ENCODE measurements at regions not wholly inside any gene's neighbourhood (a gene's known extent, or its start where the extent isn't known, plus 50 kb on each side); places are given as distances from the start of the nearest gene placed in this dataset.
"Not testable (repeated sequence)": the region's sequence is repeated elsewhere in the genome, so short reads cannot be mapped to it uniquely, and the experiment has no call there.

DNA sequence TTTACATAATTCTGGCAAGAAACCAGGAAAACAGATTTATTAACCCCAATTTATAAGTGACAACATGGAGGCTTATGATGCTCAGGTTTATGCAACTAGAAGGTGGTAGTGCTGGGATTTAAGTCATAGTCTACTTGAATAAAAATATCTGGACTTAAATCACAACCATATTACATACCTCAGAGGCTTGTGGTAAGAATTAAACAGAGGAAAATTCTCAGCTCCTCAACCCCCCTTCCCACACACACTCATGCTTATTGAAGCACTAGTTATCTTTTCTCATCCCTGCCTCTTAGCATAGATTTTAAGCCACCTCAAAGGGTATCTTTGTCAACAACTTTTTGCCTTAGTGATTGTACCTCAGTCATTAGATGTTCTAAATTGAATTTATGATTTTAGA, 731.0 kb downstream of the PRELID2 start:
- no peak for DNase-seq (ENCODE audit: low read depth)

DNA sequence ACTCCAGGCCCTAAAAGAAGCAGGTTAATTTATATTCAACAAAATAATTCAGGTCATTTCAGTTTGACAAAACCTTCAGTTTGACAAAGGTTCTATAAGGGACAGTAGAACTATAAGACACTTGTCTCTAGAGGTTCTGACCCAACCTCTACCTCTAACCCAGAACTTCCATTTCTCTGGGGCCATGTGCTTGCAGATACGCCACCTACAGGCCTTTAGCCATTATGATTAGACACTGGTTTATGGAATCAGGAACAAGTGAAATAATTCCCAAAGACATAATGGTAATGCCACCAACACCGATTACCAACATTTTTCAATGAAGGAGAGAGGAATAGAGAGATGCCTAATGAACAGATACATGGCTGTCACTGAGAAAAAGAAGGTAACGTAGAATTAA, 733.9 kb downstream of the PRELID2 start:
- DNase-seq (ENCODE audit: low read depth): peak; percentile 6

DNA sequence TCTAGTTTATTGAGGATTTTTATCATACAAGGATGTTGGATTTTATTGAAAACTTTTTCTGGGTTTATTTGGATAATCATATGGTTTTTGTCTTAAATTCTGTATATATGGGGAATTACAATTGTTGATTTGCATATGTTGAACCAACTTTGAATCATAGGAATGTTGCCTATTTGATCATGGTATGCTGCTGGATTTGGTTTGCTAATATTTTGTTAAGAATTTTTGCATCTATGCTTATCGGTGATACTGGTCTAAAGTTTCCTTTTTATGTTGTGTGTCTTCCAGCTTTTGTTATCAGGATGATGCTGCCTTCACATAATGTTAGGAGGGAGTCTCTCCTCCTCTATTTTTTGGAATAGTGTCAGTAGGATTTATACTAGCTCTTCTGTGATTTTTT, 745.0 kb downstream of the PRELID2 start:
- DNase-seq (ENCODE audit: low read depth): no peak

DNA sequence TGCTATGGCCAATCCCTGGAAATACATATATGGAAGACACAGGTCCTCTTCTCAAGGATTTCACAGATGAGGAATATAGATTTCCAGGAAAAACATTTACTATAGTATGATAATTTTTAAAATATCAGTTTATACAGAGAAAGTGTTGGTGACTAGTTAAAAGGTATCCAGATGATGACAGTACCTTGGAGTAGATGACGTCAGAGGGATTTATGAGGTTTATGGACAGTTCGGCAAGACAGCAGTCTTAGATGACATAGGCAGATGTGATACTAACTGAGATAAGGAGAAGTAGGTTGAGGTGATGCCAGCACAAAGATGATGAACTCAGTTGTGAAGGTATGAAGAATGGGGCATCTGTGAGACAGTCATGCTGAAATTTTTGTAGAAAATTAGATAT, 750.3 kb downstream of the PRELID2 start:
- DNase-seq (ENCODE audit: low read depth): no peak

DNA sequence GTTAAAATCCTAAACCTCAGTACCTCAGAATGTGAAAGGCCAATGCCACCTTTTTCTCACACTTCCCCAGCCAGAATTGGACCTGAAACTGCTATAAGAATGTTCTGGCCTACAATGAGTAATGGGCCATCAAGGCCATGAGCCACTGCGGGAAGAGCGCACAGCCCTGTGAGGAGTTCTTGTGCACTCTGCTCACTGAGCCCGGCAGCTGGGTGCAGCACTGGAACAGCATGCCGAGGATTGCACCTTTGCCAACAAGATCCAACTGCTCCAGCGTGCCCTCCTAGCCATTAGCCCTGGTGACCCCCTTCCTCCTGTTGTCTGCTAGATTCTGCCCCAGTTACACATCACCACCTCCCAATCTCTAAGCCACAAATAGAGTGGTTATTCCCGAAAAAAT, 758.1 kb downstream of the PRELID2 start:
- no peak for DNase-seq (ENCODE audit: low read depth)

DNA sequence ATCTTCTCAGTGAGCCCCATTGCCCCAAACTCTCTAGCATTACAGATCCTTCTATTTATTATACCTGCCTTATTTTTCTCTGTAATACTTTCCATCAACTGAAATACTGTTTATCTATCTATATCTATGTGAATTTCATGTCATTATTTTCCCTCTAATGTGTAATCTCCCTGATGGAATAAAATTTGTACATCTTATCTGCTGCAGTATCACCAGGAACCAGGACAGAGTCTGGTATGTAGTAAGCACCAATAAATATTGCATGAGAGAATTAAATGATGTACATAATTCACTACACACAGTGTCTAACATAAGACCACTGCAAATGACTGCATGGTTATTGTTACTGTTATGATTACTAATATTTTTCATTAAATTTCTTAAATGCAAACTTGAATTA, 759.1 kb downstream of the PRELID2 start:
- DNase-seq (ENCODE audit: low read depth): no peak

DNA sequence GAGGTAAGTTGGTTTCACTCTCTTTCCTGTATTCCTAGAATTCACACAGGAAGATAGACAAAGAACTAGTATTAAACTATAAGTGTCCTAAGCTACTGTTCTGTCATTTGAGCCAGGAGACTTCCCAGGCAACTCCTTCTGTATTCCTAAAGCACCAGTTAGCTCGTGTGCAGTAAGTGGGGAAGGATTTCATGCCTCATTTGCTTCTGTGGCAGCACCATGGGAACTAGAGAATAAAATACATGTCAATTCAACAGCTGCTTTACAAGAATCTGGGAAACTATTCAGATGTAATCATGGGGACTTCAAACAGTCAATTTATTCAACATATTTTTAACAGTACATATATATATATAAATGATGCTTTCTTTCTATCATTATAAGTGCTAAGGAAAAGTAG, 762.3 kb downstream of the PRELID2 start:
- no peak for DNase-seq (ENCODE audit: low read depth)

DNA sequence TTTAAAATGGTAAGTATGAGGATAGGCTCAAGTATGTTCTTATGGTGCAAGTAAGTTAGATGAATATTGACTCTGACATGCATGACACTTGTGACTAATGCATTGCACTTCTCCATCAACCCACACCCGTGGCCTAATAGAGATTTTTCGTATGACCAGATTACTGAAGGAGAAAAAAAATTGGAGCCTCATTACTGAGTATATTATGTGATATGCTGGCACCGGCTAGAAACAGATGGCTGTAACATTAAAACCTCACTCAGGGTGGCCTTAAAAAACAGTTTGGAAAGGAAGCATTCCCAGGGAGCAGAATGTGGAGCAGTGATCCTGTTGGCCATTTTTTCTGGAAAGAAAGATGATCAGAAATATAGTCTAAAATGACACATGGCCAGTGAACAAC, 766.4 kb downstream of the PRELID2 start:
- no peak for DNase-seq (ENCODE audit: low read depth)

DNA sequence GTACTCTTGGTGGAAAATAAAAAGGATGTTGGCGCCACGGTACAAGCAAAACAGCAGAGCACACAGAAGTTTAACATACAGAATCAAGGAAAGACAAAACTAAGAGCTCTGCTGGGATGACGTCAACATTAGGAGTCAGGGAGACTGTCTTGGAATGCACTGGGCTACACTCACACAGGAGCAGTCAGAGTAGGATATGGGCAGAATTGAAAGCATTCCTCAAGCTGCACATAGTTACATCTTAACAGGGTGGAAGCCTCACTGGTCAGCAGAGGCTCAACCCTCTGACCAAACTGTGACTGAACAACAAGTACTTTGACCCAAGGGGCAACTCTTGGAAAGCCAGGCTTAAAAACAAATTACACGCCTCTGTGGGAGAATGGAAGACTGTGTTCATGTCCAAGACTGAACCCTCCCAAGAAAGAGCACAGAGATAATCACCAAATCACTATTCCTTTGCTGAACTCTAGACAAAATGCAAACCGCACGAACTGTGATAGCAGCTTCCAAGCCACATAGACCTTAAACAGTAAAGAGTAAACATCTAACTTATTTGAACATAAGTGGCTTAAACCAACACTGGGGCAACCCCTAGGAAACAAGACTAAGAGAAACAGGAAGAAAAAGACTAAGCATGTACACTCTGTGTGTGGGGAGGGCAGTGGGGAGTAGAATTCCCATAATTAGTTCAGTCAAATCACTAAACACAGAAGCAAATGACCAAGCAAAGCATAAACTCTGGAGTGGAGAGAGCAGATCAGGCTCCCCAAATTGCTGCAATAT, 772.7 kb downstream of the PRELID2 start:
- DNase-seq (ENCODE audit: low read depth): peak; percentile 60

DNA sequence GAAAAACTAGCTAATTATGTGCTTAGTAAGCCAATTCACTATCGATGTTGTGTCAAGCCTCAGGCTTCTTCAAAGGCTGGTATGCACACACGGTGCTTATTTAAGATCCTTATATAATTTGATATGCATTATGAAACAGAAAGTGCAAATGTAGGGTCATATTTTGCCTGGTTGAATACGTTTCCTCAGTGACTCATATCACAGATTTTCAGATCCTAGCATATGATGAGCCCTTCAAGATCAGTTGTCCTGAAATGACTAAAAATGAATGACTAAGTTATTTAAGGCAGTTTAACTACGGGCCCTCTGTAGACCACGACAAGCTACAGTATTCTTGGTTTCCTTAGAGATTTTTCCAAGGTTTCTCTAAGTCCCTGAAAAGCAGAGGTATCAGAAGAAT, 778.3 kb downstream of the PRELID2 start:
- peak; percentile 81 for DNase-seq (ENCODE audit: low read depth)

DNA sequence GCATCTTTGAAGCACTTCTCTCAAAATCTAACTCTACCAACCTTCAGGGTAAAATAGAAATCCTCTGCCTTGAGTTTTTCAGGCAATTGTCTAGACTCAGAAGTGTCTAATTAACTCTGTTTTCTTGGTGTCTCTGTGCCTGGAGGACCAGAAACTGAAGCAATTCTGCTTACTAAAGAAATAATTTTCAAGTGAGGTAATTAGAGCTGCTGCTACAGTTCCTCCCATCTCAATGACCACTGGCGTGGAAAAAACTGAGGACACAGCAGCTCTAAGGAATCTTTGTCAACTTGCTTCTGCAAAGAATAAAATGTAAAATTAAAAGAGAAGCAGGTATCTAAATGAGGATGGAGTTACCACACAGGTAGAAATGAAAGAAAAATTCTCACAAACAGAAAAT, 785.0 kb downstream of the PRELID2 start:
- DNase-seq (ENCODE audit: low read depth): no peak

DNA sequence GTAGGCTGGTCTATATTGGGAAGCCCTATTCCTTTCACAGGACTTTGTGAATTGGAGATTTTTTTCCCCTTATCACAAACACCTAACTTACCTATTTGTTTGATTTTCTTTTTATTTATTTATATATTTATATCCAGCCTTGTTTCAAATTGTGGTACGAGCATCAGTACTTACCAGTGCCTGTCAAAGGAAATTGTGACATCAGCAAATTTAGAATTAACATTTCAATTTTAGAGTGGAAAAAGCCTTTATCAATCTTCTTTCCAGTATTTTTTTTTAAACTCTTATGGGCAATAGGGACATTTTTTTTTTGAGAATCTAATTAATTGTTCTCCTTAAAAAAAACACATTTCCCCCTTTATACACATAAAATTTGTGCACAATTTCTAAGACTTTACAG, 790.2 kb downstream of the PRELID2 start:
- no peak for DNase-seq (ENCODE audit: low read depth)

DNA sequence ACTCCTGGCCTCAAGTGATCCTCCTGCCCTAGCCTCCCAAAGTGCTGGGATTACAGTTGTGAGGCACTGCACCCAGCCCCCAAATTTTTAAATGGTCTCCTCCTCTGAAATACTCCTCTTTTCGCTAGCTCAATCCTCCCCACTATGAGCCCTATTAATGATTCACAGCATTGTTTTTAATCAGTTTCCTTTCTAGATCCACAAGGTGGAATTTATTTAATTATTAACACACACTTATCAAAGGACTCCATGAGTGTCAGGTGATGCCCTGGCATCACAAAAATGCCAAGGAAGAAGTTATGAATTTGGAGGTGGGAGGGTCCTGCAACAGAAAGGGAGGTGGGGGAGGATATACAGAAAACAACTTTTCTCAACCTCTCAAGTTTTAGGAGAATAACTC, 806.5 kb downstream of the PRELID2 start:
- DNase-seq (ENCODE audit: low read depth): no peak

DNA sequence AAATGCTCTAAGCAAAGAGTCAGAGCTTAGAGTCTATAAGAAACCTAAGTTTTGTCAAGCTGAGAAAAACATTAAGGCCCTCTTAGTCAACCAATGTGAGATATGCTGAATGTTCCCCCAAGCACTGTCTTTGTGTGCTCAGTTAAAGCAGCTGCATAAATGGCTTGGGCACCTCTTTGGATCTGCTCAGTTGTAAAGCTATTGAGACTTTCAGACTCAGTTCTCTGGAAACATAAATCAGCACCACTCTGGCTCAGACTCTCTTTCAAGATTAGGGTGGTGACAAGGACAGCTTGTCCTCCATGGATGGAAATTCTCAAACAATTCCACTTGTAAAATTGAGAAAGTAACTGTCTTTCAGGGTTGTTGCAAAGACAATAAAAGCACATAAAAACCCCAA, 807.9 kb downstream of the PRELID2 start:
- no peak for DNase-seq (ENCODE audit: low read depth)

DNA sequence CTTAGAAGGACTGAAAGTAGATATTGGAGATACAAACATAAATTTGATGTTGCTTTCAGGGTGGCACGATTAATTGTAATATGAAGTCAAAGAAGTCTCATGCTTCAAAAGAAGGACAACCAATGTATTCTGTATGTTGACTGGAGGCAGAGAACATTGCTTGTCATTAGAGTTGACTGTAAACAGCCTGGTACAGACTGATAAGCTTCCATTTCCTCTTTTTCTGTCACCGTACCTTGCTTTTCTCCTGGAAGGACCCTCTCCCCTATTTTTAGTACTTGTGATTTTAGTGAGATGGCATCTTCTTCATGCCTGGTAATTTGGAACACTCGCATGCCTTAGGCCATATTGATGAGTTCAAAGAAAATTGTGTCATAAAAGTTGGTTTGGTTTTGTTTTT, 809.4 kb downstream of the PRELID2 start:
- DNase-seq (ENCODE audit: low read depth): no peak

DNA sequence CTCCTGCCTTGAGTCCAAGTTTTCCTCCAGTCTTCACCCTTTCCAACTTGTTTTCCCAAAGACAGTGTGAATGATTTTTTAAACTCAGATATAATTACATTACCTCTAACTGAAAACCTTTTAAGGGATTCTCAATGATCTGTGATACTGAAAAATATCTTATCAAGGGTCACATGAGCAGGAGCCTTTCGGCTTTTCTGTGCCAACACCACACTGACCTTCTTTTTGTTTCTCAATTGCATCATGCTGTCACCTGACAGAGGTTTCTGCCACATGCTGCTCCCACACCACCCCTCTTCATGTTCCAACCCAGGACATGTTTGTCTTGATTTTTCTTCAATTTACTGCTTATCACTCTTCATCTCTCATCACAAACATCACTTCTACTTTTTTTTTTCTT, 820.0 kb downstream of the PRELID2 start:
- DNase-seq (ENCODE audit: low read depth): no peak

DNA sequence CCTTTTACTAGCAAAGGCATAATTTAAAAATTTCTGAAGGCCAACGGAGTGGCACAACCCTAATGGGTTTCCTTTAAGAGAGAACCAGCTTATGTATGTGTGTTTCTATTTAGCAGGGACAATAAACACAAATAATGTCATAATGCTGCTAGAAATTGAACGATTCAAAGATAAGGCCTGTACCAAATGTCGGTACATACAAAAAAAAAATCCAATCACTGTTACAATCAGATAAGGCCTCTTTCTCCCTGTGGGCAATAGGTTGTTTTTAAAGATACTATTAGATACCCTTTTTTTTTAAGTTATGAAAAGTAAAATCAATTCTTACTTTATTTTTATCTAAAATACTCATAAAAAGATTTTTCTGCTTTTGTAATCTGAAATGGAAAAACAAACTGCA, 821.0 kb downstream of the PRELID2 start:
- DNase-seq (ENCODE audit: low read depth): no peak

DNA sequence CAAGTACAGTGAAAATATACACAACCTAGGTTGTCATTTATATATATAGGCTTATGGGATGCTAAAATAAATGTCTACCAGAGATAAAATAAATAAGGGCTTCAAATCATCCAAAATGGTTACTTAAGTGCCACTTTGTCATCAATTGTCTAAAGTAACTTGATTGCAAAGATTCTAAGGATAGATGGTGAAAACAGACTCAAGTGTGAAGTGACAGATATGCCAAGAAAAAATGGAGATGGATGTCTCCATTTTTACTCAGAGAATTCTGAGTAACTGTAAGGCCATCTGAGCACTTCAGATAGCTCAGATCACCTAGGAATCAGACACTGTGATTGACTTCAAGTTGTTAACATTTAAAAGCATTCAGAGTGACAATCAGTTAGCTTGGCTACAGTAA, 824.3 kb downstream of the PRELID2 start:
- no peak for DNase-seq (ENCODE audit: low read depth)

DNA sequence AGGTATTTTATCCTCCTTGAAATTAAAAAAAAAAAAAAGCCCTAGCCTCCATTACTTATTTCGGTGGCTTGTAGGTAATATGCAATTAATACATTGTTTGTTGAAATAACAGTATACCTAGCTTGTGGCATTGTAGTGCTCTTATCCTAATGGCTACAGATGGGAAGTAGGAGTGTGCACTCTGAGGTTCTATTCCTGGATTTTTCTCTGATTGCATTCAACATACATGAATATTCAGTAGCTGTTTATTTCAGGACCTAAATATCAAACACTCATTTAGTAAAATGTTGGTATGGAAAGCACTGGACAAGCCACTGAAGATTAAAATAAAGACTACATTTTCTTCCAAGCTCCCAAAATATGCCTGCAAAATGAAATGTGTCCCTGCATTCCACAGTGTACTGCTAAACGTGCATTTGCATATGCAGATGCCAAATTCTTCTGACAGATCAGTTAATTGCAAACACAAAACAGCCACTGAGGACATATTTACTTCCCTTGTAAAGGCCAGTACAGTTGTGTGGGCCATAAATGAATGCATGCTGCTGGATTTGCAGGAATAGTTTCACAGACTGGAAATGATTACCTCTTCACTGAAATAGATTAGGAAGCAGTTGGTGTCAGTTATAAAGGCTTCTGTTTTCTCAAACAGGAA, 826.1 kb downstream of the PRELID2 start:
- no peak for DNase-seq (ENCODE audit: low read depth)

DNA sequence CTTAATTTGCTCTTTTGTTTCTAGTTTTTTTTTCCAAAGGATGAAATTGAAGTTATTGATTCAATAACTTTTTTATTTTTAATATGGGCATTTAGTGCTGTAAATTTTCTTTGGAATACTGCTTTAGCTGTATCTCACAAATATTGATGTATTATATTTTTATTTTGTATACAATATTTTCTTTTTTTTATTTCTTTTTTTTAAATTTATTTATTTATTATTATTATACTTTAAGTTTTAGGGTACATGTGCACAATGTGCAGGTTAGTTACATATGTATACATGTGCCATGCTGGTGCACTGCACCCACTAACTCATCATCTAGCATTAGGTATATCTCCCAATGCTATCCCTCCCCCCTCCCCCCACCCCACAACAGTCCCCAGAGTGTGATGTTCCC, 823.7 kb downstream of the KCTD16 start:
- DNase-seq (ENCODE audit: low read depth): not testable (repeated sequence)

DNA sequence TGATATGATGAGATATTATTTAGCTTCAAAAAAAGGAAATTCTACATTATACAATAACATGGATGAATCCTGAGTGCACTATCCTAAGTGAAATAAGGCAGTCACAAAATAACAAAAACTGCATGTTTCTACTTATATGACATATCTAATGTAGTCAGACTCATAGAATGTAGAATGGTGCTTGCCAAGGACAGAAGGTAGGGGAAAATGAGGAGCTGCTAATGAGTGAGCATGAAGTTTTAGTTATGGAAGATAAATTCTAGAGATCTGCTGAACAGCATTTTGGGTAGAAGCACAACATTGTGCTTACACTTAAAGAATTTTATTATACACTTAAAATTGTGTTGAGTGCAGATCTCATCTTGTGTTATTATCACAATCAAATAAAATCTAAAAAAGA, 812.4 kb downstream of the KCTD16 start:
- no peak for DNase-seq (ENCODE audit: low read depth)

DNA sequence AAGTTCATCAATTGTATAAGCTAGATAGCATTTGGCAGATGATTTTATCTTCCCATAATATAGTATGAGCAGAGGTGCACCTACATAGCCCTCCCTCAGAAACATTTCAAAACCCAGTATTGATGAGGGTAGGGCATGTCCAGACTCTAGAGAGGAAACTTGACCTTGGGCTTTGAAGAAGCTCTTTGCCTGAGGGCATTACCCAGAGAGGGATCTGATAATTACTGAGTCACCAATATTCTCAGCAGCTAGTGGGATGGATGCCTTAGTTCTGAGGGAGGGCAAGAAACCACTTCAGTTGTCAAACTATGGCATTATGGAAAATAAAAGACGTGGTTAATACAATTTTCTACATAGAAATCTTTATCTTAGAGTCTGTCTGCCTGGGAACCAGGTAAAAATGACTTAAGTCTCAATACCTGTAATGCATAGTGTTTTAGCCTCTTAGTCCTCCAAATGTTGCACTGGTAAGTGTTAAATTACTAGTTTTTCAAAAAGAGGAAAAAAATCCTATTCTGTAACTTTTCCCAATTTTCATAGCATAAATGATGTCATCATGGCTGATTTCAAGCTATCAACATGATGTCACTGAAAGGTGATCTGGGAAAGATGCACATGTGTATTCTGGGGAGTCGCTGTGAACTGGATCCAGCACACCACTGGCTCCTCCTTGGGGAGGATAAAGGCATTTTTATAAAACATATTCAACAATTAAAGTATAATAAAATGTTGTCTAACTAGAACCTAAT, 809.0 kb downstream of the KCTD16 start:
- no peak for DNase-seq (ENCODE audit: low read depth)

DNA sequence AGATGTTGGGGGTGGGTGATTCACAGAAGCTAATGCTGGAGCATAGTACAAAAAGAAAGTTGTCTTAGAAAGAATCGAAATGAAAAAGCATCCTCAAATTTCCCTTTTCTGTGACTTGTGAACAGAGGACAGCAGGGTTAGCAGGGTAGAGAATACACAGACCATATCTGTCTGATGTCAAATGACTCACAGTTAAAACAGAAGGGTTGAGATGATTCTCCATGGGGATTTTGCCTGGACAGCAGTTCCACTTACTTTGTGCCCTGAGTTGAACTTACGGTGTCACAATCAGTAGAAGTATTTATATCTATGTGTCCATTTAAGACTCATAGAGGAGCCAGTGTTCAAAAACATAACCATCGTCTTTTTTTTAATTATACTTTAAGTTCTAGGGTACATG, 801.6 kb downstream of the KCTD16 start:
- peak; percentile 1 for DNase-seq (ENCODE audit: low read depth)

Data from iris pigment epithelial cell (primary cell).